Stimulated activated CD8-positive, alpha-beta memory T cell treated with anti-CD3 and anti-CD28 coated beads, Interleukin-2, amount 100 ng/mL, for 1 hour (primary cell): ENCODE measurements at regions not wholly inside any gene's neighbourhood (a gene's known extent, or its start where the extent isn't known, plus 50 kb on each side); places are given as distances from the start of the nearest gene placed in this dataset.

Source experiments
- DNase-seq, 2 donors: peaks; one replicate each; pipeline ENCODE4 v3.0.0-alpha.2; 2020; ENCODE audit warnings: low read depth in 2 of 2

GRCh38 chr10:33126742-33127141, 168.7 kb upstream of the ITGB1 start:
- DNase-seq: no peak

GRCh38 chr10:33125522-33126517, 167.8 kb upstream of the ITGB1 start:
- DNase-seq: no peak

GRCh38 chr10:33125111-33125510, 167.1 kb upstream of the ITGB1 start:
- no peak for DNase-seq

GRCh38 chr10:33123680-33124079, 165.7 kb upstream of the ITGB1 start:
- DNase-seq: no peak

GRCh38 chr10:33122014-33122809, 164.2 kb upstream of the ITGB1 start:
- DNase-seq: no peak

GRCh38 chr10:33120700-33121099, 162.7 kb upstream of the ITGB1 start:
- no peak for DNase-seq

GRCh38 chr10:33120275-33120674, 162.2 kb upstream of the ITGB1 start:
- DNase-seq: no peak

- DNase-seq: no peak
These were observed 159.8 kb upstream of the ITGB1 start for GRCh38 chr10:33117816-33118215.

GRCh38 chr10:33117230-33117629, 159.2 kb upstream of the ITGB1 start:
- no peak for DNase-seq

GRCh38 chr10:33115738-33116719, 158.0 kb upstream of the ITGB1 start:
- DNase-seq: no peak

- no peak for DNase-seq
These were observed 156.5 kb upstream of the ITGB1 start for GRCh38 chr10:33114451-33114952.

- DNase-seq: no peak
These were observed 155.4 kb upstream of the ITGB1 start for GRCh38 chr10:33113466-33113865.

- DNase-seq: no peak
These were observed 154.9 kb upstream of the ITGB1 start for GRCh38 chr10:33112831-33113455.

GRCh38 chr10:33111488-33112051, 153.5 kb upstream of the ITGB1 start:
- no peak for DNase-seq

GRCh38 chr10:33109788-33110469, 151.9 kb upstream of the ITGB1 start:
- DNase-seq: no peak

- no peak for DNase-seq
These were observed 151.4 kb upstream of the ITGB1 start for GRCh38 chr10:33109384-33109783.

GRCh38 chr10:33107953-33108352, 149.9 kb upstream of the ITGB1 start:
- no peak for DNase-seq

- DNase-seq: no peak
These were observed 148.7 kb upstream of the ITGB1 start for GRCh38 chr10:33106767-33107166.

- DNase-seq: no peak
These were observed 145.9 kb upstream of the ITGB1 start for GRCh38 chr10:33103863-33104379.

GRCh38 chr10:33102071-33102470, 144.0 kb upstream of the ITGB1 start:
- DNase-seq: no peak
